ENCODE measurements at regions not wholly inside any gene's neighbourhood (a gene's known extent, or its start where the extent isn't known, plus 50 kb on each side); places are given as distances from the start of the nearest gene placed in this dataset.

DNA sequence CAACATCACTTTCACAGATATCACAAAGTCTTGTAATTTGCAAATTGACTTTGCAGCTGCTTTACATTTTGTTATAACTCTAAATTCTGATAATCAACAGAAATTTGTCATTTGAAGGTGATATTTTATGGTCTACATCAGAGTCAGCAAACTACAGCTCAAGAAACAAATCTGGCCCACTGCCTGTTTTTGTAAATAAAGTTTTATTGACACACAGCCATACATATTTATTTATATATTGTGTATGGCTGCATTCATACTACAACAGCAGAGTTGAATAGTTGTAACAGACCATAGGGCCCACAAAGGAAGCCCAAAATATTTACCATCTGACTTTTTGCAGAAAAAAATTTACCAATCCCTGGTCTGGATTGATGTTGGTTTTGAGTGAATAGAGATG, 87.0 kb upstream of the GRIA1 start:
- Histone ChIP-seq H3K4me3 (no peak overlapping the region), H3K9me3 (ENCODE audit: control insufficient read depth in 4 of 4, insufficient read depth in 3 of 4, low read length in 3 of 4) (peaks cover 0 to 2% (median 0%) of the 10 kb centered on the region in 4 donors), H3K36me3 (ENCODE audit: control insufficient read depth in 4 of 4, insufficient read depth in 4 of 4, low read length in 4 of 4) (no peaks in the 10 kb centered on the region), H3K9ac (ENCODE audit: insufficient read depth in 1 of 2, low read length in 2 of 2) (no peak overlapping the region), H3K27me3 (ENCODE audit: control insufficient read depth in 3 of 3, insufficient read depth in 3 of 3, low read length in 2 of 3) (no peaks in the 10 kb centered on the region), H3K27ac (ENCODE audit: low read depth in 1 of 2, low read length in 1 of 2) (no peak overlapping the region), H3K4me1 (ENCODE audit: control insufficient read depth in 5 of 5, insufficient read depth in 5 of 5, low read length in 5 of 5) (no peaks in the 10 kb centered on the region)
- ATAC-seq (ENCODE audit: insufficient read depth, low FRiP score) (no peak), DNase-seq (no peak)
- TF ChIP-seq, protein P1, sequence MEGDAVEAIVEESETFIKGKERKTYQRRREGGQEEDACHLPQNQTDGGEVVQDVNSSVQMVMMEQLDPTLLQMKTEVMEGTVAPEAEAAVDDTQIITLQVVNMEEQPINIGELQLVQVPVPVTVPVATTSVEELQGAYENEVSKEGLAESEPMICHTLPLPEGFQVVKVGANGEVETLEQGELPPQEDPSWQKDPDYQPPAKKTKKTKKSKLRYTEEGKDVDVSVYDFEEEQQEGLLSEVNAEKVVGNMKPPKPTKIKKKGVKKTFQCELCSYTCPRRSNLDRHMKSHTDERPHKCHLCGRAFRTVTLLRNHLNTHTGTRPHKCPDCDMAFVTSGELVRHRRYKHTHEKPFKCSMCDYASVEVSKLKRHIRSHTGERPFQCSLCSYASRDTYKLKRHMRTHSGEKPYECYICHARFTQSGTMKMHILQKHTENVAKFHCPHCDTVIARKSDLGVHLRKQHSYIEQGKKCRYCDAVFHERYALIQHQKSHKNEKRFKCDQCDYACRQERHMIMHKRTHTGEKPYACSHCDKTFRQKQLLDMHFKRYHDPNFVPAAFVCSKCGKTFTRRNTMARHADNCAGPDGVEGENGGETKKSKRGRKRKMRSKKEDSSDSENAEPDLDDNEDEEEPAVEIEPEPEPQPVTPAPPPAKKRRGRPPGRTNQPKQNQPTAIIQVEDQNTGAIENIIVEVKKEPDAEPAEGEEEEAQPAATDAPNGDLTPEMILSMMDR (IDR thresholded peaks at IDR 0.05; ENCODE audit: control extremely low read depth, extremely low read depth), result no peak

DNA sequence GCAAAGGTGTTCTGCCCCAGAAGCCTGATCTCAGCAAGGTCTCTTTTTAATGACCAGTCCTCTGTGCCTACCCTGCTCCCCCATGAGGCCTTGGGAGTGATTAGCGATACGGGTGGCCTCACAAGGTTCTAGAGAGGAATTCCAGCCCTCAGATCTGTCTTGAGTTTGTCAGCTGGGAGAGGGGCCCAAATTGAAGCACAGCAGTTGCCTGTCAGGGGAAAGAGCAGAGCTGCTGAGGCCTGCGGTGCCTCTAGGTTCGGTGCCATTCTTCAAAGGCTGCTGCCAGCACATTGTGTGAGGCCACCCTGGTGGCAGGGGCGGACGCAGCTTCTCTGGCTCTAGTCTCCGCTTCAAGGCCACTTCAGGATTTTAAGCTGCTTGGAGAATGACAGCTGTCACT, 85.7 kb upstream of the GRIA1 start:
- ATAC-seq (ENCODE audit: insufficient read depth, low FRiP score), result no peak
- TF ChIP-seq, protein P1 (IDR thresholded peaks at IDR 0.05; ENCODE audit: control extremely low read depth, extremely low read depth), result no peak
- H3K4me1 ChIP-seq (ENCODE audit: control insufficient read depth in 5 of 5, insufficient read depth in 5 of 5, low read length in 5 of 5), result no peaks in the 10 kb centered on the region
- H3K36me3 ChIP-seq (ENCODE audit: control insufficient read depth in 4 of 4, insufficient read depth in 4 of 4, low read length in 4 of 4), result no peaks in the 10 kb centered on the region
- DNase-seq, result peak in 1 of 3 donors; percentile 6
- peaks cover 0 to 2% (median 0%) of the 10 kb centered on the region in 4 donors for H3K9me3 ChIP-seq (ENCODE audit: control insufficient read depth in 4 of 4, insufficient read depth in 3 of 4, low read length in 3 of 4)
- H3K27me3 ChIP-seq (ENCODE audit: control insufficient read depth in 3 of 3, insufficient read depth in 3 of 3, low read length in 2 of 3), result no peaks in the 10 kb centered on the region
- H3K4me3 ChIP-seq, result no peak overlapping the region
- no peak overlapping the region for H3K27ac ChIP-seq (ENCODE audit: low read depth in 1 of 2, low read length in 1 of 2)
- WGBS, 2 donors, result 57 to 64% methylated on average over 7 of the region's 7 CpGs
- no peak overlapping the region for H3K9ac ChIP-seq (ENCODE audit: insufficient read depth in 1 of 2, low read length in 2 of 2)

DNA sequence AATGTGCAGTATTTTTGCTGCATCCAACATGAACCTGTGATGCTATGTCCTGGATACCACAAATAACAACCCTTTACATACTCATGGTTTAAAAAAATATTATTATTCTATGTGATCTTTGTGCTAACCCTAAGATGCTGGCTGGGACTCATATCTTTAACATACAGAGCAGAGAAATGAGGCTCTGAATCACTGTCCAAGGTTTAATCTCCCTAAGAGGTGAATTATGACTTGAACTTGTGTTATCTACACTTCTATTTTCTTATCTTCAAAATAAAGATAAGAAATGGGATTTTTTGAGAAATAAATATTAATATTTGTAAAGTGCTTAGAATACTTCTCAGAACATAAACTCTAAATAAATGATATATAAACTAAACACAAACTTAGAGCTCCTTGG, 68.8 kb upstream of the GRIA1 start:
- DNase-seq, result no peak
- no peaks in the 10 kb centered on the region for H3K4me1 ChIP-seq (ENCODE audit: control insufficient read depth in 5 of 5, insufficient read depth in 5 of 5, low read length in 5 of 5)
- no peak overlapping the region for H3K9ac ChIP-seq (ENCODE audit: insufficient read depth in 1 of 2, low read length in 2 of 2)
- TF ChIP-seq, protein P1 (IDR thresholded peaks at IDR 0.05; ENCODE audit: control extremely low read depth, extremely low read depth), result no peak
- no peaks in the 10 kb centered on the region for H3K36me3 ChIP-seq (ENCODE audit: control insufficient read depth in 4 of 4, insufficient read depth in 4 of 4, low read length in 4 of 4)
- no peaks in the 10 kb centered on the region for H3K27me3 ChIP-seq (ENCODE audit: control insufficient read depth in 3 of 3, insufficient read depth in 3 of 3, low read length in 2 of 3)
- no peak overlapping the region for H3K27ac ChIP-seq (ENCODE audit: low read depth in 1 of 2, low read length in 1 of 2)
- ATAC-seq (ENCODE audit: insufficient read depth, low FRiP score), result no peak
- no peak overlapping the region for H3K4me3 ChIP-seq
- H3K9me3 ChIP-seq (ENCODE audit: control insufficient read depth in 4 of 4, insufficient read depth in 3 of 4, low read length in 3 of 4), result no peaks in the 10 kb centered on the region

DNA sequence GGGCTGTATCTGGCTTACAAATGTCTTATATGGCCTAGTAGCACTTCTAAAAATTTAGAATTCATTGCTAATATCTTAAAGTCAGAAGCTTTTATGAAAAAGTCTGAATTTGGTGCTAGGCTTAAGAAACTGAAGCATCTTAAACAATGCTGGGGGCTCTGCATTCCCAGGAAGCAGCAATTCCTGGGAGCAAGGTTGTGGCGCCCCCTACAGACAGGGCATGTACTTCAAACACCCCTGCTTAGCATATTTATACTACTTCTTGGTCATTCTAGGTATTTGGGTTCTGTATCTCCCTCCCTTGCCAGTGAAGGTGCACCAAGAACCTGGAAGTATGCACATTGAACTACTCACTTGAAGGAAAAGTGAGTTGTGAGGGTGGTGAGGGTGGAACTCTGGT, 64.6 kb upstream of the GRIA1 start:
- 23 to 39% methylated on average over 1 of the region's 1 CpG for WGBS, 2 donors
- no peaks in the 10 kb centered on the region for H3K9me3 ChIP-seq (ENCODE audit: control insufficient read depth in 4 of 4, insufficient read depth in 3 of 4, low read length in 3 of 4)

More for the DNA sequence above, 64.6 kb upstream of the GRIA1 start:
- TF ChIP-seq, protein P1 (IDR thresholded peaks at IDR 0.05; ENCODE audit: control extremely low read depth, extremely low read depth), result no peak
- no peak for DNase-seq
- Histone ChIP-seq H3K9ac (ENCODE audit: insufficient read depth in 1 of 2, low read length in 2 of 2) (no peak overlapping the region), H3K36me3 (ENCODE audit: control insufficient read depth in 4 of 4, insufficient read depth in 4 of 4, low read length in 4 of 4) (no peaks in the 10 kb centered on the region), H3K4me3 (no peak overlapping the region), H3K27ac (ENCODE audit: low read depth in 1 of 2, low read length in 1 of 2) (no peak overlapping the region), H3K4me1 (ENCODE audit: control insufficient read depth in 5 of 5, insufficient read depth in 5 of 5, low read length in 5 of 5) (no peaks in the 10 kb centered on the region), H3K27me3 (ENCODE audit: control insufficient read depth in 3 of 3, insufficient read depth in 3 of 3, low read length in 2 of 3) (no peaks in the 10 kb centered on the region)
- no peak for ATAC-seq (ENCODE audit: insufficient read depth, low FRiP score)

Data from lung (tissue), 11 donors.